Panc1 (cell line): ENCODE measurements at regions not wholly inside any gene's neighbourhood (a gene's known extent, or its start where the extent isn't known, plus 50 kb on each side); places are given as distances from the start of the nearest gene placed in this dataset.

Source experiments
- POLR2AphosphoS5 ChIP-seq: IDR thresholded peaks from 2 replicates; pipeline ENCODE4 v1.6.1; 2012; ENCODE audit warnings: mild to moderate bottlenecking, low read depth, low read length, moderate library complexity
- SIN3A ChIP-seq: IDR thresholded peaks from 2 replicates; pipeline ENCODE4 v1.6.1; 2012; ENCODE audit warnings: low read depth, mild to moderate bottlenecking, low read length, moderate library complexity, borderline replicate concordance; ENCODE audit not compliant: insufficient read depth
- TCF7L2 ChIP-seq: IDR thresholded peaks from 2 replicates; pipeline ENCODE4 v1.6.1; 2011; ENCODE audit warnings: mild to moderate bottlenecking, low read depth, low read length, inconsistent platforms
- TF ChIP-seq, protein P1 (sequence below): fragments of 450-650 bp; IDR thresholded peaks from 2 replicates; pipeline ENCODE4 v1.5.1; 2017; ENCODE audit warnings: mild to moderate bottlenecking

DNA sequence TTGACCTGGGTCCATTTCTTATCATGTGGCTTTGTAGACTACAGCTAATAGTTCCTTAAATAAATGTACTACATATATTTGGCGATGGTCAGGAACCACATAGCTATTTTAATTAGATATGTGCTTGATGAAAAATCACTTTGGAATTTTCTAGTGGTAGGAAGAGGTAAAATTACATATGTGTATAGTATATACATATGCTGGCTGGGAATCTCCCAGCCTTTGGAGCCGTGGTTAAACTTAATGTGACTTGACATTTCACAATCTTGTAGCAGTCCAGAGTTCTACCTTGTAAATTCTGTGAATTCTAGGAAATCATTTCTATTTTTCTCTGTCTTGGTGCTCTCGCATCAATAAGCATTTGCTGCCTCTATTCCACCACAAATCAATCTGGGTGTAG is 565.0 kb downstream of the DMRTA1 start:
- TF ChIP-seq TCF7L2 (no peak), POLR2AphosphoS5 (no peak), SIN3A (no peak)
- TF ChIP-seq, protein P1, sequence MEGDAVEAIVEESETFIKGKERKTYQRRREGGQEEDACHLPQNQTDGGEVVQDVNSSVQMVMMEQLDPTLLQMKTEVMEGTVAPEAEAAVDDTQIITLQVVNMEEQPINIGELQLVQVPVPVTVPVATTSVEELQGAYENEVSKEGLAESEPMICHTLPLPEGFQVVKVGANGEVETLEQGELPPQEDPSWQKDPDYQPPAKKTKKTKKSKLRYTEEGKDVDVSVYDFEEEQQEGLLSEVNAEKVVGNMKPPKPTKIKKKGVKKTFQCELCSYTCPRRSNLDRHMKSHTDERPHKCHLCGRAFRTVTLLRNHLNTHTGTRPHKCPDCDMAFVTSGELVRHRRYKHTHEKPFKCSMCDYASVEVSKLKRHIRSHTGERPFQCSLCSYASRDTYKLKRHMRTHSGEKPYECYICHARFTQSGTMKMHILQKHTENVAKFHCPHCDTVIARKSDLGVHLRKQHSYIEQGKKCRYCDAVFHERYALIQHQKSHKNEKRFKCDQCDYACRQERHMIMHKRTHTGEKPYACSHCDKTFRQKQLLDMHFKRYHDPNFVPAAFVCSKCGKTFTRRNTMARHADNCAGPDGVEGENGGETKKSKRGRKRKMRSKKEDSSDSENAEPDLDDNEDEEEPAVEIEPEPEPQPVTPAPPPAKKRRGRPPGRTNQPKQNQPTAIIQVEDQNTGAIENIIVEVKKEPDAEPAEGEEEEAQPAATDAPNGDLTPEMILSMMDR, result no peak
